ENCODE measurements at regions not wholly inside any gene's neighbourhood (a gene's known extent, or its start where the extent isn't known, plus 50 kb on each side); places are given as distances from the start of the nearest gene placed in this dataset.

GRCh38 chr10:129373231-129373630 is 93.8 kb upstream of the MGMT start:
- TF ChIP-seq, protein P1, sequence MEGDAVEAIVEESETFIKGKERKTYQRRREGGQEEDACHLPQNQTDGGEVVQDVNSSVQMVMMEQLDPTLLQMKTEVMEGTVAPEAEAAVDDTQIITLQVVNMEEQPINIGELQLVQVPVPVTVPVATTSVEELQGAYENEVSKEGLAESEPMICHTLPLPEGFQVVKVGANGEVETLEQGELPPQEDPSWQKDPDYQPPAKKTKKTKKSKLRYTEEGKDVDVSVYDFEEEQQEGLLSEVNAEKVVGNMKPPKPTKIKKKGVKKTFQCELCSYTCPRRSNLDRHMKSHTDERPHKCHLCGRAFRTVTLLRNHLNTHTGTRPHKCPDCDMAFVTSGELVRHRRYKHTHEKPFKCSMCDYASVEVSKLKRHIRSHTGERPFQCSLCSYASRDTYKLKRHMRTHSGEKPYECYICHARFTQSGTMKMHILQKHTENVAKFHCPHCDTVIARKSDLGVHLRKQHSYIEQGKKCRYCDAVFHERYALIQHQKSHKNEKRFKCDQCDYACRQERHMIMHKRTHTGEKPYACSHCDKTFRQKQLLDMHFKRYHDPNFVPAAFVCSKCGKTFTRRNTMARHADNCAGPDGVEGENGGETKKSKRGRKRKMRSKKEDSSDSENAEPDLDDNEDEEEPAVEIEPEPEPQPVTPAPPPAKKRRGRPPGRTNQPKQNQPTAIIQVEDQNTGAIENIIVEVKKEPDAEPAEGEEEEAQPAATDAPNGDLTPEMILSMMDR (IDR thresholded peaks at IDR 0.05; ENCODE audit: low read length) = no peak
- TF ChIP-seq EZH2 (IDR thresholded peaks at IDR 0.05; ENCODE audit: borderline replicate concordance, low read length) = no peak
